HG02571 (cell line): ENCODE measurements at regions not wholly inside any gene's neighbourhood (a gene's known extent, or its start where the extent isn't known, plus 50 kb on each side); places are given as distances from the start of the nearest gene placed in this dataset.
"Not testable (repeated sequence)": the region's sequence is repeated elsewhere in the genome, so short reads cannot be mapped to it uniquely, and the experiment has no call there.

Source experiments
- ATAC-seq: cut with Tn5 transposase; IDR thresholded peaks from one replicate; pipeline ENCODE4 v1.9.1; 2021; ENCODE audit warnings: mild to moderate bottlenecking, moderate library complexity; ENCODE audit not compliant: unreplicated experiment

- ATAC-seq, result not testable (repeated sequence)
Observed at GRCh38 chr15:77883012-77883411, 194.5 kb downstream of the TBC1D2B start.

GRCh38 chr15:77881950-77882349 is 195.6 kb downstream of the TBC1D2B start:
- no peak for ATAC-seq

- ATAC-seq, result not testable (repeated sequence)
Observed at GRCh38 chr15:77881535-77881934, 196.0 kb downstream of the TBC1D2B start.

GRCh38 chr15:77879466-77879865 is 198.0 kb downstream of the TBC1D2B start:
- ATAC-seq, result not testable (repeated sequence)

GRCh38 chr15:77877869-77878577 is 199.5 kb downstream of the TBC1D2B start:
- ATAC-seq, result no peak

- ATAC-seq, result not testable (repeated sequence)
Observed at GRCh38 chr15:77876107-77876820, 201.2 kb downstream of the TBC1D2B start.

- not testable (repeated sequence) for ATAC-seq
Observed at GRCh38 chr15:77875066-77875721, 202.3 kb downstream of the TBC1D2B start.

GRCh38 chr15:77874063-77874462 is 203.4 kb downstream of the TBC1D2B start:
- ATAC-seq, result no peak

- ATAC-seq, result not testable (repeated sequence)
Observed at GRCh38 chr15:77872521-77873425, 204.7 kb downstream of the TBC1D2B start.

- ATAC-seq, result no peak
Observed at GRCh38 chr15:77871852-77872371, 205.6 kb downstream of the TBC1D2B start.

- no peak for ATAC-seq
Observed at GRCh38 chr15:77870195-77871065, 207.1 kb downstream of the TBC1D2B start.

- ATAC-seq, result no peak
Observed at GRCh38 chr15:77869021-77869895, 208.3 kb downstream of the TBC1D2B start.

GRCh38 chr15:77868048-77868629 is 209.4 kb downstream of the TBC1D2B start:
- not testable (repeated sequence) for ATAC-seq

- ATAC-seq, result no peak
Observed at GRCh38 chr15:77867266-77868047, 210.1 kb downstream of the TBC1D2B start.

GRCh38 chr15:77866596-77867125 is 210.8 kb downstream of the TBC1D2B start:
- no peak for ATAC-seq

GRCh38 chr15:77866186-77866585 is 211.3 kb downstream of the TBC1D2B start:
- no peak for ATAC-seq

GRCh38 chr15:77865701-77866100 is 211.8 kb downstream of the TBC1D2B start:
- no peak for ATAC-seq
